HG03342 (cell line): ENCODE measurements at regions not wholly inside any gene's neighbourhood (a gene's known extent, or its start where the extent isn't known, plus 50 kb on each side); places are given as distances from the start of the nearest gene placed in this dataset.

Experiments
- ATAC-seq: cut with Tn5 transposase; IDR thresholded peaks from one replicate; pipeline ENCODE4 v1.9.1; 2021; ENCODE audit warnings: mild to moderate bottlenecking, moderate library complexity; ENCODE audit not compliant: unreplicated experiment

- no peak for ATAC-seq
Measured at GRCh38 chr3:193844472-193844871, 251.5 kb downstream of the OPA1 start.

DNA sequence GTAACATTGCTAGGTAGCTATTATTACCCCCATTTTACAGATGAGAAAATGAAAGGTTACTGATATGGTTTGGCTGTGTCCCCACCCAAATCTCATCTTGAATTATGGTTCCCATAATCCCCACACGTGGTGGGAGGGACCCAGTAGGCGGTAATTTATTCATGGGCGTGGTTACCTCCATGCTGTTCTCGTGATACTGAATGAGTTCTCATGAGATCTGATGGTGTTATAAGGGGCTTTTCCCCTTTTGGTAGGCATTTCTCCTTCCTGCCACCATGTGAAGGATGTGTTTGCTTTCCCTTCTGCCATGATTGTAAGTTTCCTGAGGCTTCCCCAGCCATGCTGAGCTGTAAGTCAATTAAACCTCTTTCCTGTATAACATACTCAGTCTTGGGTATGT lies 252.1 kb downstream of the OPA1 start:
- ATAC-seq, result no peak

GRCh38 chr3:193846569-193846968 lies 253.6 kb downstream of the OPA1 start:
- no peak for ATAC-seq

DNA sequence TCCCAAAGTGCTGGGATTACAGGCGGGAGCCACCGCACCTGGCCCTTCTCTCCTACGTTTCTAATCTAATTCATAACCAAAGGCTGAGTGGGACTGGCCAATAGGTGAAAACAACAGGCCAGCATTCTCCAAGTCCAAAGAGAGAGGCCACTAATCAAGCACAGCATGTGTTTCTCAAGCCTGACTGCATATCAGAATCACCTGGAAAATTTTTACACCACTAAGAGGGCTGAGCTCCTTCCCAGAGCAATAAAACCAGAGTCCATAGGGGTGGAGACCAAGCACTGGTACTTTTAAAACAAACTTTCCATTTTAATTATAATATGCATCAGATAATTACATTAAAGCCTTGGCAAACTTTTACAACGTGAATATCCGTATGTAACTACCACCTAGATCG lies 254.4 kb downstream of the OPA1 start:
- ATAC-seq, result no peak

- ATAC-seq, result no peak
Measured at GRCh38 chr3:193848547-193848946, 255.5 kb downstream of the OPA1 start.

DNA sequence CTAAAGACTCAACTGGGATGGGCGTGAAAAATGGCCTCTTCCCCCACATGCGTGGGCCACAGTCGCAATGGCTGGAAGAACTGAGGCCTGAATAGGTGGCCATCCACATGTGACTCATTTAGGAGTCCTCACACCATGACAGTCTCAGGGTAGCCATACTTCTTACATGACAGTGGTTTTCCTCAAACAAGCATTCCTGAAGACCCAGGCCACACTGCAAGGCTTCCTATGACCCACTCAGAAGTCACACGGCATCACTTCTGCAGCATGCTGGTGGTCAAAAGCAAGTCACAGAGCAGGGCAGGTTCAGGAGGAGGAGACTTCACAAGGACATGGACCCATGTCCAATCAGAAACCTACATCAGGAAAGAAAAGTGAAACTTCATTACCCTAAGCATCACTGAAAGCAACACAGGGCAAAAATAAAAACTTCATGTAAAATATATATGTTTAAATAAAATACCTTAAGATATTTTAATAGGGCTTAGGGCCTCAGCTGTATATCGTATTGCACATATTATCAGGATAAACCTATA lies 257.1 kb downstream of the OPA1 start:
- ATAC-seq, result no peak

- no peak for ATAC-seq
Measured at GRCh38 chr3:193851428-193851847, 258.4 kb downstream of the OPA1 start.

DNA sequence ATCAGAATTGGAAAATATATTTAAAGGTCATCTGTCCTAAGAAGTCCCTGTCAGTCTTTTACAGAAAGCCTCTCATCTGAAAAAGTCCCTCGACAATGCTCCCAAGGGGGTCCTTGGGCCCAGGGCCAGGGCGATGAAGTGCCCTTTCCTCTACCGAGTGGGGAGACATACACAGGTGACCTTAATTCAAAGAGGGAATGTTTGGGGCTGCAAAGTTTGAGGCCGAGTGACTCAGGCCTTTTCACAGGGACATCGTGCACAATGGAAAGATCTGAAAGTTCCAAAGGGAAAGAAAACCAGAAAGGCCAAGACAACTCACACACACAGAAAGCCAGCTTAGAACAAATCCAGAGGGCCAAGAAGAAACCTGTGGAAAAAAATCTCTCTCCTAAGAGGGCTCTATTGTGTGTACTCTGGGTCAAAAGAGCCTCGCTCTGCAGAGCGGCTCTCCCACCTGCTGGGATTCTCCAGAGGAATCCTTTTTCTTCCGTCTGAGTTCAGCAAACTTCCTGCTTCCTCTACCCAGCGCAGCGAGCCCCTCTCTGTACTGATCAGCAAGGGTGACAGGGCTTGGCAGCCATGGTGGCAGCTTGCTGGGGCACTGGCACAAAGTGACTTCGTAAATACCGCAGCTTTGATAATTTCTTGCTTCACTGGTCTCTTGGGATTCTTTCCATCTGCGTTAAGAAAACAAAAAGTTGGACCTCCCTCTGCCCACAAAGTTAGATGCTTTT lies 259.1 kb downstream of the OPA1 start:
- no peak for ATAC-seq

GRCh38 chr3:193852901-193853300 lies 259.9 kb downstream of the OPA1 start:
- no peak for ATAC-seq

- no peak for ATAC-seq
Measured at GRCh38 chr3:193853511-193854219, 260.7 kb downstream of the OPA1 start.

DNA sequence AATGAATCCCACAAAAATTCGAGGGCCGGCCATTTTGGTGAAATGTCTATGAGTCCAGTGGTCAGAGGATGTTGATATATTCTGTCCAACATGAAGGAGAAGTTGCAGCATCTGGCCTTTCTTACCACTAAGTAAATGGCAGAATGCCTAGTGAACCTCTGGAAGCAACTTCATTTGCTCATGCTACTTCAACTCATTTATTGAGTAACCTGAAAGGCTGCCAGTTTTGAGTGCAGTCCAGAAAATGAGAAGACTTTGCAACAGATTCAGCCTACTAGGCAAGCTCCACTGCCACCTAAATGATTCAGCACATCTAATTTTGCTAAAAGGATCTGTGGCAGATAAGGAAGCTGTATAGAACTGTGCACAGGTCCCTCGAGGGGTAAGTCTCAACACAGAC lies 265.0 kb downstream of the OPA1 start:
- ATAC-seq, result no peak

DNA sequence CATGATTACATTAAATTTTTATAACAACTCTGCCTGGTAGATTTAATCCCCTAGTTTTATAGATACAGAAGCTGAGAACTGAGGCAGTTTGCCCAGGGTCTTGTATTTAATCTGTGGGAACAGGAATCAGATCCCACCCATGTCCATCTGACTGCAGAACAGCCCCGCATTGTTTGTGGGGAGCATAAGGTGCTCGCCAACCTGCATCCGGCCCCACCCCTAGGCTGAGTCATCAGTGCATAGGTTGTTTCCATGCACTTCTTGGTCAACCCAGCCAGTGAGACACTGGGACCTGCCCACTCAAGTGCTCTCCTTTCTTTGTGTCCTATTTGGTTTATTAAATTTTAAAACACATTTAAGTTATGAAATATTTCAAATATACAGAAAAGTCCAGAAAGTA lies 266.2 kb downstream of the OPA1 start:
- no peak for ATAC-seq

- ATAC-seq, result no peak
Measured at GRCh38 chr3:193861012-193861411, 268.0 kb downstream of the OPA1 start.

DNA sequence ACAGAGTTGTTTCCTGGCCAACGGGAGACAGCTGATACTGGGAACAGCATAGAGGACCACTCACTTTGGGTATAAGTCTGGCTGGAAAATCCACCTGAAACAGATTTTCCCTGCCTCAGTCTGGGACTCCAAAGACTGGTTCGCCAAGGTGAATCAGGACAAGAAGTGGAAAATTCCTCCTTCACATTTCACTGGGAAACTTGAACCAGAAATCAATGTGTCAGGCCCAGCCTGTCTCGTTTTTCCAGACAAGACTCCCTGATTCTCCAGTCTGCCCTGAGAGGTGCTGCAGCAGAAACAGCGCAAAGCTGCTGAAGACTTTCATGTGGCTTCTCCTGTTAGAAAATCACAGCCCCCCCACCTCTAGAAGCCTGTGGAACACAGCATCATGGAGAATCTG lies 269.8 kb downstream of the OPA1 start:
- no peak for ATAC-seq

- ATAC-seq, result no peak
Measured at GRCh38 chr3:193863657-193864357, 270.8 kb downstream of the OPA1 start.

GRCh38 chr3:193865339-193865738 lies 270.6 kb upstream of the HES1 start:
- peak; percentile 93 for ATAC-seq

GRCh38 chr3:193865896-193866480 lies 270.0 kb upstream of the HES1 start:
- no peak for ATAC-seq

DNA sequence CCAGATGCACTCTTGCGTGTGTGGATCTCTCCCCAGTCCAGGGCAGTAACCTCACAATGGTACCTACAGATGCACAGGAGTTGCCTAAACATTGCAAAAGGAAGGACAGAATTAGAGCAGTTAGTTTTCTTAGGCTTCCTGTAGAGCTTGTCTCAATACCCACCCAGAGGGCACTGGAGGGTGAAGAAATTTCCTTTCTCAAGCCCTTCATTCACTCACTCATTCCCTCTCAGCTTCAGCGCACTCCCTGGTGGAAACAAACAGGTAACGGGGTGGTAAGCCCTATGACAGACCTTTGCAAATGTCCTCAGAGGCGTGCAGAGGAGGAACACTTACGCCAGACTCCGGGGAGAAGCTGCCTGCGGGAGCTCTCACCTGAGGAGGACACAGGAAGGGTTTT lies 267.4 kb upstream of the HES1 start:
- no peak for ATAC-seq

GRCh38 chr3:193869221-193870201 lies 266.4 kb upstream of the HES1 start:
- ATAC-seq, result no peak
